ENCODE measurements at regions not wholly inside any gene's neighbourhood (a gene's known extent, or its start where the extent isn't known, plus 50 kb on each side); places are given as distances from the start of the nearest gene placed in this dataset.
"Not testable (repeated sequence)": the region's sequence is repeated elsewhere in the genome, so short reads cannot be mapped to it uniquely, and the experiment has no call there.

GRCh38 chr11:60592601-60593000, 77.4 kb downstream of the MS4A13 start:
- no peak for DNase-seq (ENCODE audit: low read depth in 2 of 2)

- DNase-seq (ENCODE audit: low read depth in 2 of 2), result no peak
Observed at GRCh38 chr11:60594998-60595642, 79.9 kb downstream of the MS4A13 start.

GRCh38 chr11:60607483-60607882, 91.9 kb upstream of the MS4A8 start:
- no peak for DNase-seq (ENCODE audit: low read depth in 2 of 2)

- DNase-seq (ENCODE audit: low read depth in 2 of 2), result no peak
Observed at GRCh38 chr11:60609632-60610031, 89.8 kb upstream of the MS4A8 start.

GRCh38 chr11:60610702-60611101, 88.7 kb upstream of the MS4A8 start:
- DNase-seq (ENCODE audit: low read depth in 2 of 2), result no peak

GRCh38 chr11:60615497-60615896, 83.9 kb upstream of the MS4A8 start:
- DNase-seq (ENCODE audit: low read depth in 2 of 2), result no peak

GRCh38 chr11:60621940-60622339, 77.5 kb upstream of the MS4A8 start:
- not testable (repeated sequence) for DNase-seq (ENCODE audit: low read depth in 2 of 2)

GRCh38 chr11:60622776-60623175, 76.6 kb upstream of the MS4A8 start:
- not testable (repeated sequence) for DNase-seq (ENCODE audit: low read depth in 2 of 2)

- DNase-seq (ENCODE audit: low read depth in 2 of 2), result peak; percentile 18 to 58
Observed at GRCh38 chr11:60625262-60625661, 74.2 kb upstream of the MS4A8 start.

GRCh38 chr11:60629399-60629798, 70.0 kb upstream of the MS4A8 start:
- no peak for DNase-seq (ENCODE audit: low read depth in 2 of 2)

GRCh38 chr11:60631944-60632343, 67.5 kb upstream of the MS4A8 start:
- no peak for DNase-seq (ENCODE audit: low read depth in 2 of 2)

- DNase-seq (ENCODE audit: low read depth in 2 of 2), result no peak
Observed at GRCh38 chr11:60633645-60634044, 65.8 kb upstream of the MS4A8 start.

GRCh38 chr11:60634126-60634525, 65.3 kb upstream of the MS4A8 start:
- peak in 1 of 2 donors; percentile 20 for DNase-seq (ENCODE audit: low read depth in 2 of 2)

GRCh38 chr11:60641940-60642339, 57.5 kb upstream of the MS4A8 start:
- DNase-seq (ENCODE audit: low read depth in 2 of 2), result no peak

GRCh38 chr11:60647087-60647486, 52.3 kb upstream of the MS4A8 start:
- no peak for DNase-seq (ENCODE audit: low read depth in 2 of 2)
